Uterus (tissue), 2 donors: ENCODE measurements at regions not wholly inside any gene's neighbourhood (a gene's known extent, or its start where the extent isn't known, plus 50 kb on each side); places are given as distances from the start of the nearest gene placed in this dataset.

ENCODE experiments used
- POLR2A ChIP-seq, 2 donors: fragments of 450-650 bp; IDR thresholded peaks; one replicate each; pipeline ENCODE4 v1.6.1; 2016; ENCODE audit warnings: antibody characterized with exemption in 2 of 2, mild to moderate bottlenecking in 1 of 2, moderate library complexity in 1 of 2
- TF ChIP-seq, protein P1 (sequence below), 4 experiments: fragments of 200-600 bp in 2 of 4; fragments of 450-650 bp in 2 of 4; sonication (generic) in 2 of 4; IDR thresholded peaks; one replicate each; pipeline ENCODE4 v1.5.1; 2016 to 2019; ENCODE audit warnings: antibody characterized with exemption in 4 of 4, mild to moderate bottlenecking in 2 of 4, moderate library complexity in 1 of 4

DNA sequence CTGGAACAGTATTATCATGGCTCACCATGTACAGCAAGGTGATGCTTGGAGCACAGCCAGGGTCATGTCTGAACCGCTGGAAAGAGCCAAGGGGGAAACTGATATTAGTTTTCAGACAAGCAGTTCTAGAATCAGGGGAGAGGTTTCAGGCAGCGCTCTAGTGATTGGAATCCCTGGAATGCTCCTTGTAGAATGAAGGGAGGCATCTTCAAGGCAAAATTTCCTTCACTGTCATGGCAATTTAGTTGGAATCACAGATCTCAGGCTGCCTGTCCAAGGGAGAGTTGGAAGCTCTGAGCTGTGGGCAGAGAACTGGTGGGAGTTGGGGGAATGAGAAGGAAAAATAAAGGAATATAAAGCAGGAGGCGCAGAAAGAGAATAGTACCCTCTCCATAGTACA is 737.1 kb downstream of the PTPRU start:
- TF ChIP-seq, protein P1, sequence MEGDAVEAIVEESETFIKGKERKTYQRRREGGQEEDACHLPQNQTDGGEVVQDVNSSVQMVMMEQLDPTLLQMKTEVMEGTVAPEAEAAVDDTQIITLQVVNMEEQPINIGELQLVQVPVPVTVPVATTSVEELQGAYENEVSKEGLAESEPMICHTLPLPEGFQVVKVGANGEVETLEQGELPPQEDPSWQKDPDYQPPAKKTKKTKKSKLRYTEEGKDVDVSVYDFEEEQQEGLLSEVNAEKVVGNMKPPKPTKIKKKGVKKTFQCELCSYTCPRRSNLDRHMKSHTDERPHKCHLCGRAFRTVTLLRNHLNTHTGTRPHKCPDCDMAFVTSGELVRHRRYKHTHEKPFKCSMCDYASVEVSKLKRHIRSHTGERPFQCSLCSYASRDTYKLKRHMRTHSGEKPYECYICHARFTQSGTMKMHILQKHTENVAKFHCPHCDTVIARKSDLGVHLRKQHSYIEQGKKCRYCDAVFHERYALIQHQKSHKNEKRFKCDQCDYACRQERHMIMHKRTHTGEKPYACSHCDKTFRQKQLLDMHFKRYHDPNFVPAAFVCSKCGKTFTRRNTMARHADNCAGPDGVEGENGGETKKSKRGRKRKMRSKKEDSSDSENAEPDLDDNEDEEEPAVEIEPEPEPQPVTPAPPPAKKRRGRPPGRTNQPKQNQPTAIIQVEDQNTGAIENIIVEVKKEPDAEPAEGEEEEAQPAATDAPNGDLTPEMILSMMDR (IDR thresholded peaks at IDR 0.05): no peak
- TF ChIP-seq POLR2A (IDR thresholded peaks at IDR 0.05): no peak
